Fibroblast of pulmonary artery (primary cell): ENCODE measurements at regions not wholly inside any gene's neighbourhood (a gene's known extent, or its start where the extent isn't known, plus 50 kb on each side); places are given as distances from the start of the nearest gene placed in this dataset.

Source experiments
- DNase-seq: peaks from one replicate; pipeline ENCODE4 v3.0.0-alpha.2; 2010; ENCODE audit warnings: low read depth
- H3K4me3 ChIP-seq: replicated peaks from 2 replicates; pipeline ENCODE4 v1.5.1; 2011; ENCODE audit warnings: low read depth, mild to moderate bottlenecking, control low read depth, low read length, moderate library complexity
- CTCF ChIP-seq: IDR thresholded peaks from 2 replicates; pipeline ENCODE4 v1.5.1; 2011; ENCODE audit warnings: mild to moderate bottlenecking, control low read depth, low read length, inconsistent platforms; ENCODE audit errors: missing control alignments

DNA sequence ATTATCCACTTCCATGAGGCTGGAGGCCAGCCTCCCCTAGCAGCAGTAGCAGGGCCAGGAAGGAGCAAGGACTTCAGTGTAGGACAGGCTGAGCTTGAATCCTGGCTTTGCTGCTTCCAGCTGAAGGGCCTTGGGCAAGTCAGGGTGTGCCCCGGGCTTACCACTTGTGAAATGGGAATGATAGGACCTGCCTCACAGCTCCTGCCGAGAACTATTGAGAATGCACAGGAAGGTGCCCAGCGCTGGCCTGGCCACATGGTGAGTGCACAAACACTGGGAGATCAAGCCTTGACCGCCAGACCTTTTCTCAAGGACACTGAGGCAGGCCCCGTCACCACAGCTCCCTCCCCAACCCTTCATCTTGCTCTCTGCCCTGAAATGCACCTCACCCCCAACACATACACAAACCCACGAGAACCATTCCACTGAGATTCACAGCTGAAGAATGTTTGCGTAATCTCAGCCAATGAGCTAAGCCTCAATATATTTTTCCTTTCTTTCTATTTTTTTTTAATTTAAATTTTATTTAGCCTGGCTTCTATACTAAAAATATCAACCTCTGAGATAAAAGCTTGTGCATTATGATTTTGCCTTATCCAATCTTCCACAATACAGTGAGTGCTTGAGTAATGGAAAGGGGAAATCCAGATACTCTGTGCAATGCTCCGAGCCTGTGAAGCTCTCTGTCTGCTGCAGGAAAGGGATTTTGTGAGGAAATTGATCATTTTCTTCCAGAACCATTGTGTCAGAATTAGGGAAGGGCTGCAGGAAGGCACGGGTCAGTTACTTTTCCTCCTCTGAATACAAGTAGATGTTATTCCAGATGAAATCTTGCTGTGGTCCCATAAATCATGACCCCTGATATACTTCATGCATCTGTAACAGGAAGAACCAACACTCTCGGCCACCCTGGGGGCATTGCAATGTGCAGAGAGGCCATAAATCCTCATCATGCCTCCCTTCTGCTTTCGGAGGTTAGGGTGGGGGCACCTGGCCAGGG is 193.9 kb downstream of the TLE3 start:
- TF ChIP-seq CTCF = no peak
- H3K4me3 ChIP-seq = no peak overlapping the region
- DNase-seq = peak; percentile 52

DNA sequence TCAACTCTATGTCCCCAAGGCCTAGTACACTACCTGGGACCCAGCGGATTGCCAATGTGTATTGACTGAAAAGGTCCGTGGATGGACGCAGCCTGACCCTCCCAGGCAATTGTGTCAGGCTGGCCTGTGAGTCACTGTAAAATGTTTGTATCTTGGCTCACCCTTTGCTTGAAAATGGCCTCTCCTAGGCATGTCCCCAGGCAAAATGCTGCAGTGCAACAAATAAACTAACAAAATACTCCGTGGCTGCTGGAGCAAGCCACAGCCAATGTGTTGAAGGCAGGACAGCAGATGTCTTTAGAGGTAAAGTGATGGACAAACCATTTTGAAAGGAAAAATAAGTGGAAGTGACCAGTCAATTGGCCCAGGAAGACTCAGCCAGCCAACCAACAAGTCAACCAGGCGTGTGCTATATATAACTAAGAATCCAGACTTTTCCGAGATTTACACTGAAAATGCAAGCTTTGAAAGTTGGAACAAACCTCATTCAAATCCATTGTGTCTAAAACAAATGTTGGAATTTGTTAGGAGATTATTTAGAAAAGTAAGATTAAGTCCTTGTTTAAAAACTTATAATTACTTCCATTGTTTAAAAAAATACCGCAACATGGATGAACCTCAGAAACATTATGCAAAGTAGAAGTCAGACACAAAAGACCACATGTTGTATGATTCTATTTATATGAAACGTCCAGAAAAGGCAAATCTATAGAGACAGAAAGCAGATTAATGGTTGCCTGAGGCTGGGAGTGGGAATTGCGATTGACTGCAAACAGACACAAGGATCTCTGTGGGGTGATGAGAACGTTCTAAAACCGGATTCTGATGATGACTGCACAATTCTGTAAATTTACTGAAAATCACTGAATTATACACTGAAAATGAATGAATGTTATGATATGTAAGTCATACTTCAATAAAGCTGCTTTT is 191.2 kb downstream of the TLE3 start:
- TF ChIP-seq CTCF = no peak
- H3K4me3 ChIP-seq = no peak overlapping the region
- no peak for DNase-seq

GRCh38 chr15:69908060-69908459 is 189.7 kb downstream of the TLE3 start:
- TF ChIP-seq CTCF = no peak
- DNase-seq = no peak
- H3K4me3 ChIP-seq = no peak overlapping the region

DNA sequence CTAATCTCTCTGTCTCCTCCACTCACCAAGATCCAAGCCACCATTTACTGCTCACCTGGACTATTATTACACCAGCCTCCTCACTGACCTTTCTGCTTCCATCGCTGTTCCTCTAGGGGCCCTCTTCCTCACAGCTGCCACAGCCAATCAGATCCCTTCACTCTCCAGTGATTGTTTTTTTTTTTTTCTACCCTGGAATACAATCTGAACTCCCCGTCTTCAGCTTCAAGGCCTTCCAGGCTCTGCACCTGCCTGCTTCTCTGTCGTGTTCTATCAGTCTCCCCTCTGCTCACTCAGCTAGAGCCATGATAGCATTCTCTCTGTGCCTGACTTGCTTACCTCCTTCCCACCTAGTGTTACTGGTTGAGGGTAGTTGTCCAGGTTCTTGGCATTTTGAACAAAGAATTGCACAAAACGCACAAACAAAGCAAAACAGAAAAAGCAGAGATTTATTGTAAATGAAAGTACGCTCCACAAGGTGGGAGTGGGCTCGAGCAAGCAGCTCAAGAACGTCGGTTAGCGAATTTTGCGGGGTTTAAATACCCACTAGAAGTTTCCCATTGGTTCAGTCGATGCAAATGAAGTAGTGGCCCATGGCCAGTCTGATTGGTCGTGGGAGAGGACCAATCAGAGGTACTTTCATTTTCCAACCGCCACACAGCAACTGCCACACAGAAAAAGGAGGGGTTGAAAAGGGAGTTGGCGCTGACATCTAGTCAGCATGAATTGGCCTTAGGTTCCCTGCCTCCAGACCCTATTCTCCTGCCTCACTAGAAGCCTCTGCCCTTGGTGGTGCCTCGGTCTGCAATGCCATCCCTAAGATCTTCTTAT is 188.9 kb downstream of the TLE3 start:
- DNase-seq = no peak
- no peak overlapping the region for H3K4me3 ChIP-seq
- TF ChIP-seq CTCF = no peak

GRCh38 chr15:69909719-69910444 is 187.8 kb downstream of the TLE3 start:
- H3K4me3 ChIP-seq = no peak overlapping the region
- no peak for DNase-seq
- TF ChIP-seq CTCF = no peak

- TF ChIP-seq CTCF = no peak
Measured at GRCh38 chr15:69910514-69910913, 187.2 kb downstream of the TLE3 start.

More at GRCh38 chr15:69910514-69910913, 187.2 kb downstream of the TLE3 start:
- no peak overlapping the region for H3K4me3 ChIP-seq
- DNase-seq = no peak
